Right kidney (tissue), 1 donor: ENCODE measurements at regions not wholly inside any gene's neighbourhood (a gene's known extent, or its start where the extent isn't known, plus 50 kb on each side); places are given as distances from the start of the nearest gene placed in this dataset.
A peak's percentile ranks its signal among the peaks of the same experiment; 100 is the strongest.
"Not testable (repeated sequence)": the region's sequence is repeated elsewhere in the genome, so short reads cannot be mapped to it uniquely, and the experiment has no call there.

Experiments
- DNase-seq: peaks from one replicate; pipeline ENCODE4 v3.0.0-alpha.2; 2016

GRCh38 chr2:145760781-145761649 is 1241.1 kb upstream of the ZEB2 start:
- DNase-seq: no peak

GRCh38 chr2:145759228-145759915 is 1239.5 kb upstream of the ZEB2 start:
- DNase-seq: no peak

- DNase-seq: no peak
Measured at GRCh38 chr2:145757503-145758246, 1237.8 kb upstream of the ZEB2 start.

- DNase-seq: no peak
Measured at GRCh38 chr2:145755019-145755837, 1235.3 kb upstream of the ZEB2 start.

- DNase-seq: no peak
Measured at GRCh38 chr2:145753966-145754365, 1234.0 kb upstream of the ZEB2 start.

GRCh38 chr2:145753041-145753608 is 1233.2 kb upstream of the ZEB2 start:
- DNase-seq: no peak

GRCh38 chr2:145752091-145752806 is 1232.3 kb upstream of the ZEB2 start:
- DNase-seq: peak; percentile 57

GRCh38 chr2:145751629-145752028 is 1231.7 kb upstream of the ZEB2 start:
- DNase-seq: peak; percentile 37

GRCh38 chr2:145751155-145751554 is 1231.2 kb upstream of the ZEB2 start:
- no peak for DNase-seq

GRCh38 chr2:145750612-145751011 is 1230.7 kb upstream of the ZEB2 start:
- no peak for DNase-seq

GRCh38 chr2:145750144-145750543 is 1230.2 kb upstream of the ZEB2 start:
- DNase-seq: no peak

- DNase-seq: no peak
Measured at GRCh38 chr2:145749556-145749955, 1229.6 kb upstream of the ZEB2 start.

- no peak for DNase-seq
Measured at GRCh38 chr2:145748927-145749326, 1229.0 kb upstream of the ZEB2 start.

- DNase-seq: no peak
Measured at GRCh38 chr2:145747715-145748114, 1227.8 kb upstream of the ZEB2 start.

- DNase-seq: not testable (repeated sequence)
Measured at GRCh38 chr2:145745387-145745721, 1225.4 kb upstream of the ZEB2 start.

GRCh38 chr2:145744541-145745386 is 1224.8 kb upstream of the ZEB2 start:
- no peak for DNase-seq

- DNase-seq: no peak
Measured at GRCh38 chr2:145743011-145743410, 1223.1 kb upstream of the ZEB2 start.

- no peak for DNase-seq
Measured at GRCh38 chr2:145741636-145742035, 1221.7 kb upstream of the ZEB2 start.

GRCh38 chr2:145741181-145741580 is 1221.3 kb upstream of the ZEB2 start:
- no peak for DNase-seq

GRCh38 chr2:145740302-145740701 is 1220.4 kb upstream of the ZEB2 start:
- no peak for DNase-seq
